GM19328 (cell line): ENCODE measurements at regions not wholly inside any gene's neighbourhood (a gene's known extent, or its start where the extent isn't known, plus 50 kb on each side); places are given as distances from the start of the nearest gene placed in this dataset.

Experiments used
- ATAC-seq: cut with Tn5 transposase; IDR thresholded peaks from one replicate; pipeline ENCODE4 v1.9.1; 2021; ENCODE audit warnings: mild to moderate bottlenecking, moderate library complexity; ENCODE audit not compliant: unreplicated experiment

- no peak for ATAC-seq
These were observed 398.4 kb upstream of the ID4 start for GRCh38 chr6:19438566-19439353.

- ATAC-seq, result no peak
These were observed 396.6 kb upstream of the ID4 start for GRCh38 chr6:19440531-19440930.

GRCh38 chr6:19443411-19443810 lies 393.8 kb upstream of the ID4 start:
- ATAC-seq, result no peak

- no peak for ATAC-seq
These were observed 393.1 kb upstream of the ID4 start for GRCh38 chr6:19444041-19444440.

- no peak for ATAC-seq
These were observed 392.7 kb upstream of the ID4 start for GRCh38 chr6:19444481-19444880.

- ATAC-seq, result no peak
These were observed 390.6 kb upstream of the ID4 start for GRCh38 chr6:19446570-19446969.

- ATAC-seq, result no peak
These were observed 386.5 kb upstream of the ID4 start for GRCh38 chr6:19450651-19451050.

GRCh38 chr6:19452495-19452894 lies 384.7 kb upstream of the ID4 start:
- ATAC-seq, result no peak

- no peak for ATAC-seq
These were observed 383.0 kb upstream of the ID4 start for GRCh38 chr6:19454001-19454720.

GRCh38 chr6:19454721-19455392 lies 382.3 kb upstream of the ID4 start:
- ATAC-seq, result no peak

- ATAC-seq, result no peak
These were observed 373.9 kb upstream of the ID4 start for GRCh38 chr6:19463250-19463649.

- ATAC-seq, result no peak
These were observed 373.2 kb upstream of the ID4 start for GRCh38 chr6:19463925-19464324.

GRCh38 chr6:19465256-19465655 lies 371.9 kb upstream of the ID4 start:
- no peak for ATAC-seq

GRCh38 chr6:19465760-19466159 lies 371.4 kb upstream of the ID4 start:
- ATAC-seq, result no peak

- no peak for ATAC-seq
These were observed 366.8 kb upstream of the ID4 start for GRCh38 chr6:19470333-19470732.

- no peak for ATAC-seq
These were observed 365.0 kb upstream of the ID4 start for GRCh38 chr6:19472153-19472552.

- ATAC-seq, result no peak
These were observed 364.3 kb upstream of the ID4 start for GRCh38 chr6:19472850-19473249.

GRCh38 chr6:19477563-19477962 lies 359.6 kb upstream of the ID4 start:
- ATAC-seq, result no peak

GRCh38 chr6:19478273-19478672 lies 358.9 kb upstream of the ID4 start:
- ATAC-seq, result no peak

GRCh38 chr6:19478992-19479391 lies 358.2 kb upstream of the ID4 start:
- no peak for ATAC-seq

- ATAC-seq, result no peak
These were observed 357.6 kb upstream of the ID4 start for GRCh38 chr6:19479551-19479950.
